Karpas-422 (cell line): ENCODE measurements at regions not wholly inside any gene's neighbourhood (a gene's known extent, or its start where the extent isn't known, plus 50 kb on each side); places are given as distances from the start of the nearest gene placed in this dataset.
"Not testable (repeated sequence)": the region's sequence is repeated elsewhere in the genome, so short reads cannot be mapped to it uniquely, and the experiment has no call there.

Experiments used
- DNase-seq: peaks from one replicate; pipeline ENCODE4 v3.0.0-alpha.2; 2015
- H2AFZ ChIP-seq: fragments of 200-600 bp; sonication (generic); 2 replicates; pipeline ENCODE4 v1.6.1; 2014; ENCODE audit warnings: antibody characterized with exemption, low read length, mixed read lengths
- H3K27ac ChIP-seq: fragments of 200-600 bp; sonication (generic); 2 replicates; pipeline ENCODE4 v1.5.1; 2014; ENCODE audit warnings: mild to moderate bottlenecking, low read length, moderate library complexity
- H3K27me3 ChIP-seq: fragments of 200-600 bp; sonication (generic); 2 replicates; pipeline ENCODE4 v1.6.1; 2014; ENCODE audit warnings: low read length, mixed read lengths
- H3K36me3 ChIP-seq: fragments of 200-600 bp; sonication (generic); 2 replicates; pipeline ENCODE4 v1.6.1; 2014; ENCODE audit warnings: low read length, mixed read lengths; ENCODE audit not compliant: insufficient read depth
- H3K4me1 ChIP-seq: fragments of 200-600 bp; sonication (generic); 2 replicates; pipeline ENCODE4 v1.6.1; 2014; ENCODE audit warnings: mild to moderate bottlenecking, low read length, mixed read lengths
- H3K4me2 ChIP-seq: fragments of 200-600 bp; sonication (generic); 2 replicates; pipeline ENCODE4 v1.6.1; 2014; ENCODE audit warnings: low read length, low read depth, mild to moderate bottlenecking; ENCODE audit not compliant: poor library complexity, severe bottlenecking
- H3K4me3 ChIP-seq: fragments of 200-600 bp; sonication (generic); 2 replicates; pipeline ENCODE4 v1.5.1; 2014; ENCODE audit warnings: mild to moderate bottlenecking, antibody characterized with exemption, low read length, mixed read lengths
- H3K79me2 ChIP-seq: fragments of 200-600 bp; sonication (generic); 2 replicates; pipeline ENCODE4 v1.6.1; 2014; ENCODE audit warnings: mild to moderate bottlenecking, low read length, mixed read lengths
- H3K9ac ChIP-seq: fragments of 200-600 bp; sonication (generic); 2 replicates; pipeline ENCODE4 v1.6.0; 2014; ENCODE audit warnings: low read length
- H3K9me2 ChIP-seq: fragments of 200-600 bp; sonication (generic), shearing (Covaris generic); replicated peaks from 2 replicates; pipeline ENCODE4 v1.6.0; 2014; ENCODE audit warnings: mild to moderate bottlenecking, low read length, moderate library complexity; ENCODE audit not compliant: insufficient read depth
- H3K9me3 ChIP-seq: fragments of 300-700, 200-600 bp; sonication (generic); 2 replicates; pipeline ENCODE4 v1.6.1; 2014; ENCODE audit warnings: low read length, mixed read lengths
- H4K20me1 ChIP-seq: fragments of 200-600 bp; sonication (generic); 2 replicates; pipeline ENCODE4 v1.6.1; 2014; ENCODE audit warnings: mild to moderate bottlenecking, antibody characterized with exemption, low read length, low read depth; ENCODE audit not compliant: insufficient read depth

- Histone ChIP-seq H3K4me3 (no peak overlapping the region), H3K27me3 (no peaks in the 10 kb centered on the region), H3K27ac (no peak overlapping the region), H3K36me3 (no peaks in the 10 kb centered on the region), H3K9ac (no peak overlapping the region), H4K20me1 (no peaks in the 10 kb centered on the region), H3K9me2 (no peaks in the 10 kb centered on the region), H2AFZ (no peak overlapping the region), H3K4me2 (no peak overlapping the region), H3K79me2 (no peaks in the 10 kb centered on the region), H3K4me1 (no peaks in the 10 kb centered on the region), H3K9me3 (no peaks in the 10 kb centered on the region)
- DNase-seq = peak; percentile 73
Observed at GRCh38 chrX:131675596-131676194, 131.8 kb downstream of the OR13H1 start.

- Histone ChIP-seq H3K27ac (no peak overlapping the region), H3K36me3 (no peaks in the 10 kb centered on the region), H4K20me1 (no peaks in the 10 kb centered on the region), H3K9me2 (no peaks in the 10 kb centered on the region), H3K27me3 (no peaks in the 10 kb centered on the region), H3K79me2 (no peaks in the 10 kb centered on the region), H3K4me2 (no peak overlapping the region), H3K9ac (no peak overlapping the region), H2AFZ (no peak overlapping the region), H3K4me1 (no peaks in the 10 kb centered on the region), H3K4me3 (no peak overlapping the region), H3K9me3 (no peaks in the 10 kb centered on the region)
- DNase-seq = peak; percentile 79
Observed at GRCh38 chrX:131677655-131678628, 134.1 kb downstream of the OR13H1 start.

DNA sequence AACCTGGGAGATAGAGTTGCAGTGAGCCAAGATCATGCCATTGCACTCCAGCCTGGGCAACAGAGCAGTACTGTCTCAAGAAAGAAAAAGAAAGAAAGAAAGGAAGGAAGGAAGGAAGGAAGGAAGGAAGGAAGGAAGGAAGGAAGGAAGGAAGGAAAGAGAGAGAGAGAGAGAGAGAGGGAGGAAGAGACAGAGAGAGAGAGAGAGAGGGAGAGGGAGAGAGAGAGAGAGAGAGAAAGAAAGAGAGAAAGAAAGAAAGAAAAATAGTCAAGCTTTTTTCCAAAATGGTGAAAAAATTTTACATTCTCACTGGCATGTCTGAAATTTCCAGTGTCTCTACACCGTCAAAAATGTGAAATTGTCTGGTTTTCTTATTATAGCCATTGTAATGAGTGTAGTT is 138.9 kb downstream of the OR13H1 start:
- not testable (repeated sequence) for DNase-seq, H3K79me2 ChIP-seq

DNA sequence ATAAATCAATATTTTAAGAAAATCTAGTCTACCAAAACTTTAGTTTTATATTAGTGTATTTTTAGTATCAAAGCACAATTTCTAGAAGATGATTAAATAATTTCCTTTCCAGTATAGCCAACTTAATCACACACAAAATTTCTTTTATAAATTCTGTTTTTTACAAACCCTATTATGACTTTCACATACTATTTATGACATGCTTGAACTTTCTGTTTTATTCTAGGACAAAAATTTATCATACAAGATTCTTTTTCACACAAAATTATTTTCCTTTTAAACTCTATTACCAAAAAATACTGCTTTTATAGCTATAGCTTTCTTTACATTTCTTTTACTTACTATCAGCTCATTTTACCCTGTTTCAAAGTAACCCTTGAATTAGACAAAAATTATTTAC is 149.5 kb downstream of the OR13H1 start:
- H4K20me1 ChIP-seq = no peaks in the 10 kb centered on the region
- H3K36me3 ChIP-seq = no peaks in the 10 kb centered on the region
- H3K9ac ChIP-seq = no peak overlapping the region
- no peaks in the 10 kb centered on the region for H3K9me2 ChIP-seq
- no peaks in the 10 kb centered on the region for H3K4me1 ChIP-seq
- no peak overlapping the region for H2AFZ ChIP-seq
- H3K79me2 ChIP-seq = no peaks in the 10 kb centered on the region
- no peaks in the 10 kb centered on the region; the same call in 1 of the 2 replicates for H3K27me3 ChIP-seq
- no peak overlapping the region for H3K4me2 ChIP-seq
- no peak for DNase-seq
- no peaks in the 10 kb centered on the region for H3K9me3 ChIP-seq
- H3K27ac ChIP-seq = no peak overlapping the region
- no peak overlapping the region for H3K4me3 ChIP-seq

More for the DNA sequence above, 138.9 kb downstream of the OR13H1 start:
- not testable (repeated sequence) for H3K4me3 ChIP-seq, H3K27me3 ChIP-seq, H3K4me2 ChIP-seq, H4K20me1 ChIP-seq, H3K36me3 ChIP-seq, H3K9ac ChIP-seq, H3K27ac ChIP-seq, H2AFZ ChIP-seq, H3K9me2 ChIP-seq, H3K4me1 ChIP-seq, H3K9me3 ChIP-seq

GRCh38 chrX:131696989-131697388 is 153.1 kb downstream of the OR13H1 start:
- H3K4me2 ChIP-seq, H3K4me3 ChIP-seq, H3K4me1 ChIP-seq: not testable (repeated sequence)

GRCh38 chrX:131703646-131704045 is 159.8 kb downstream of the OR13H1 start:
- Histone ChIP-seq H3K27me3 (no peaks in the 10 kb centered on the region), H3K36me3 (no peaks in the 10 kb centered on the region), H3K9me3 (no peaks in the 10 kb centered on the region), H3K9me2 (no peaks in the 10 kb centered on the region), H4K20me1 (no peaks in the 10 kb centered on the region), H3K4me3 (peak overlapping the region; percentile 71), H3K4me1 (peaks cover 19% of the 10 kb centered on the region), H3K79me2 (no peaks in the 10 kb centered on the region), H3K4me2 (peak overlapping the region; percentile 74), H3K27ac (peak overlapping the region; percentile 18; the same call in 1 of the 2 replicates), H3K9ac (peak overlapping the region; percentile 58; the same call in 1 of the 2 replicates), H2AFZ (peak overlapping the region; percentile 74)
- no peak for DNase-seq

More at GRCh38 chrX:131696989-131697388, 153.1 kb downstream of the OR13H1 start:
- not testable (repeated sequence) for H3K36me3 ChIP-seq, H3K9me3 ChIP-seq, H3K9ac ChIP-seq, H3K9me2 ChIP-seq, H3K79me2 ChIP-seq, H2AFZ ChIP-seq, H3K27me3 ChIP-seq, H4K20me1 ChIP-seq, DNase-seq, H3K27ac ChIP-seq

DNA sequence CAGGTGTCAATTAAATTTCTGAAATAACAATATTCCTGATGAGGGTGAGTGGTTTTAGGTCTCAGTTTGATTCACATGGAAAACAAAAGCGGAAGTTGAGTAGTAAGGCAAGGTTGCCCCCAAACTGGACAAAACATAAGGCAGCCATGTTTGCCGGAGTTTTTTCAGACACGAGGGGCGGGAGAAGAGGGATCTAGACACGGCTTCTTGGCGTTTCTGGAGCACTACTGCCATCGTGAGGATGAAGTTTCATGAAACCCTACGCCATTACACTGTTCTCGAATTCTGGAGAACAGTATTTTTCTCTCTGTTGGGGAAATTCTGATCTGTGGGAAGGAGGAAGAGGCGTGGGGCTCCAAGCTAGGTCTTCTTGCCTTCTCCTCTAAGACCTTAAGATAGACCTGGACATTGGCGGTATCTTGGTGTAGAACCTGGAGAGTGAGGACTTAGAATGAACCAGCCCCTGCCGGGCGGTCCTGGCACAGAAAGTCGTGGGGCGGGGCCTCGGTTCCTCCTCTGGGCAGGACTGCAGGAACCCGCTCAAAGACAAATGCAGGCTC is 160.3 kb downstream of the OR13H1 start:
- Histone ChIP-seq H3K4me3 (peak overlapping the region; percentile 71), H3K9me2 (no peaks in the 10 kb centered on the region), H3K36me3 (no peaks in the 10 kb centered on the region), H3K9ac (peak overlapping the region; percentile 58), H3K27me3 (no peaks in the 10 kb centered on the region), H3K4me2 (peak overlapping the region; percentile 74), H3K9me3 (no peaks in the 10 kb centered on the region), H3K27ac (peak overlapping the region; percentile 18; the same call in 1 of the 2 replicates), H3K4me1 (peaks cover 19% of the 10 kb centered on the region), H4K20me1 (no peaks in the 10 kb centered on the region), H3K79me2 (no peaks in the 10 kb centered on the region), H2AFZ (peak overlapping the region; percentile 74)
- peak; percentile 97 for DNase-seq

DNA sequence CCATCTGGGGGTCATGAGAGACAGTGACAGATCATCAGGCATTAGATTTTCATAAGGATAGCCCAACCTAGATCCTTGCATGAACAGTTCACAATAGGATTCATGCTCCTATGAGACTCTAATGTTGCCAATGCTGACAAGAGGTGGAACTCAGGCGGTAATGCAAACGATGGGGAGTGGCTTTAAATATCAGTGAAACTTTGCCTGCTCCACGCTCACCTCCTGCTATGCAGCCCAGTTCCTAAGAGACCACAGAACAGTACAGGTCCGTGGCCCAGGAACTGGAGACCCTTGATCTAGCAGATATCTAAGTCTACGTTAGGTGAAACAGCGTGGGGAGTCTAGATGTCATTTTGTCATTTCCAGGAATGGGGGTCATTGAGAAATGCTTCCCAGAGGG is 165.7 kb downstream of the OR13H1 start:
- H3K9me3 ChIP-seq = no peaks in the 10 kb centered on the region
- H2AFZ ChIP-seq = no peak overlapping the region
- DNase-seq = peak; percentile 45
- no peaks in the 10 kb centered on the region for H3K79me2 ChIP-seq
- H3K9ac ChIP-seq = no peak overlapping the region
- H3K4me2 ChIP-seq = peak overlapping the region; percentile 6
- no peak overlapping the region for H3K4me3 ChIP-seq
- no peak overlapping the region for H3K27ac ChIP-seq
- peaks cover 20% of the 10 kb centered on the region for H3K4me1 ChIP-seq
- no peaks in the 10 kb centered on the region for H4K20me1 ChIP-seq
- no peaks in the 10 kb centered on the region for H3K36me3 ChIP-seq
- no peaks in the 10 kb centered on the region for H3K27me3 ChIP-seq
- H3K9me2 ChIP-seq = no peaks in the 10 kb centered on the region
